ENCODE measurements at regions not wholly inside any gene's neighbourhood (a gene's known extent, or its start where the extent isn't known, plus 50 kb on each side); places are given as distances from the start of the nearest gene placed in this dataset.
"Not testable (repeated sequence)": the region's sequence is repeated elsewhere in the genome, so short reads cannot be mapped to it uniquely, and the experiment has no call there.

DNA sequence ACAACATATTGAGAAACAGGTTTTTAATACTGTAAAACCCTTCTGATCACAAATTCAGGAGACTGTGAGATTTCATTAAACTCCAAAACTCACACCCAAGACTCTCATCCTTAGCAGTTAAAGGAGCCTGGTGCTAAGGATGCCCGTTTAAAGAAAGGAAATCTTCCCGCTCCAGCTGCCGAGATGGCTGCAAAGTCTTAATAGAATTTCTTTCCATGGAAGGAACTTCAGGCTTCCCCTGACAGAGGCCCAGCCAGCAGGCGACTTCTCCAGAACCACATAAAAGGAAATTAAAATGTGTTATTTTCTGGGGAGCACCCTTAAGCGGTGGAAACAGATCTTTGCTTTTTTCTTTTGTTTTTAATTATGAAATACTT, 104.7 kb upstream of the CHST15 start:
- Mint-ChIP-seq H3K9me3 (ENCODE audit: low read depth) (no peaks in the 10 kb centered on the region), H3K27me3 (peaks cover 9% of the 10 kb centered on the region), H3K4me1 (ENCODE audit: low read depth) (no peaks in the 10 kb centered on the region), H3K4me3 (ENCODE audit: low read depth) (no peak overlapping the region), H3K36me3 (ENCODE audit: insufficient read depth) (no peaks in the 10 kb centered on the region), H3K27ac (no peak overlapping the region)
- DNase-seq (ENCODE audit: low spot score, unreplicated experiment) = no peak
- TF ChIP-seq, protein P1, sequence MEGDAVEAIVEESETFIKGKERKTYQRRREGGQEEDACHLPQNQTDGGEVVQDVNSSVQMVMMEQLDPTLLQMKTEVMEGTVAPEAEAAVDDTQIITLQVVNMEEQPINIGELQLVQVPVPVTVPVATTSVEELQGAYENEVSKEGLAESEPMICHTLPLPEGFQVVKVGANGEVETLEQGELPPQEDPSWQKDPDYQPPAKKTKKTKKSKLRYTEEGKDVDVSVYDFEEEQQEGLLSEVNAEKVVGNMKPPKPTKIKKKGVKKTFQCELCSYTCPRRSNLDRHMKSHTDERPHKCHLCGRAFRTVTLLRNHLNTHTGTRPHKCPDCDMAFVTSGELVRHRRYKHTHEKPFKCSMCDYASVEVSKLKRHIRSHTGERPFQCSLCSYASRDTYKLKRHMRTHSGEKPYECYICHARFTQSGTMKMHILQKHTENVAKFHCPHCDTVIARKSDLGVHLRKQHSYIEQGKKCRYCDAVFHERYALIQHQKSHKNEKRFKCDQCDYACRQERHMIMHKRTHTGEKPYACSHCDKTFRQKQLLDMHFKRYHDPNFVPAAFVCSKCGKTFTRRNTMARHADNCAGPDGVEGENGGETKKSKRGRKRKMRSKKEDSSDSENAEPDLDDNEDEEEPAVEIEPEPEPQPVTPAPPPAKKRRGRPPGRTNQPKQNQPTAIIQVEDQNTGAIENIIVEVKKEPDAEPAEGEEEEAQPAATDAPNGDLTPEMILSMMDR (IDR thresholded peaks at IDR 0.05; ENCODE audit: unreplicated experiment) = no peak

DNA sequence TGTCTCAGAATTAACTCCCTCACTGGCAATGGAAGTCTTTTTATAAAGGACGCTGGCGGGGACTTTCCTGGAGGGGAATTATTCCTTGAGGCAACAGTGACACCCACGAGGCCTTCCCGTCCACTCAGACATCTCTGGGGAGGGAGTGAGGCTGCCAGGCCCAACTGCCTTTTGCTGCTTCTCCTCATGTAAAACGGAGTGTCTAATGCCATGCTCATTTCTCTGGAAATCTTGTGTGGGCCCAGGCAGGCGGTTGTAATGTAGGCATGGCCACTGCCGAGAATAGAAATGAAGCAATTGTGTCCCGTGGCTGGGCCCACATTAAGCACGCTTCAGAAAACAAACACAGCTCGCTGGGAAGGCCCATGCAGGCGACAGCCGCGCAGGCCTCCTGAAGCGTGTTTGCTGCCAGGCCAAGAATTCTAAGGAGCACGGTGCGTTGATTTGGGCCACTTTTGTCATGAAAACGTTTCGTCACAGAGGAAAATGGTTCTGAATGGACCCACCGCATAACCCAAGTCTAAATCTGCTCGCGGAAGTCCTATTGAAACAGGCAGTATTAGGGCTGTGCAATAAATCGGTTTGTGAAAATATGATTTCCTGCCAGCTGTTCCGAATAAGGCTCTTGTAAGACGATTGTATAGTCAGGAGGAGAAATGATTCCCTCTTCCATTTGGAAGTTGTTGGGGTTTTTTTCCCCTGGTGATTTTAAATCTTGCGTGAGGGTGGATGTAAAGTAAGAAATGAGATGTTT, 104.2 kb upstream of the CHST15 start:
- Mint-ChIP-seq H3K4me1 (ENCODE audit: low read depth) (no peaks in the 10 kb centered on the region), H3K36me3 (ENCODE audit: insufficient read depth) (no peaks in the 10 kb centered on the region), H3K27ac (no peak overlapping the region), H3K4me3 (ENCODE audit: low read depth) (no peak overlapping the region), H3K27me3 (peaks cover 9% of the 10 kb centered on the region), H3K9me3 (ENCODE audit: low read depth) (no peaks in the 10 kb centered on the region)
- DNase-seq (ENCODE audit: low spot score, unreplicated experiment) = no peak
- TF ChIP-seq, protein P1 (IDR thresholded peaks at IDR 0.05; ENCODE audit: unreplicated experiment) = no peak

DNA sequence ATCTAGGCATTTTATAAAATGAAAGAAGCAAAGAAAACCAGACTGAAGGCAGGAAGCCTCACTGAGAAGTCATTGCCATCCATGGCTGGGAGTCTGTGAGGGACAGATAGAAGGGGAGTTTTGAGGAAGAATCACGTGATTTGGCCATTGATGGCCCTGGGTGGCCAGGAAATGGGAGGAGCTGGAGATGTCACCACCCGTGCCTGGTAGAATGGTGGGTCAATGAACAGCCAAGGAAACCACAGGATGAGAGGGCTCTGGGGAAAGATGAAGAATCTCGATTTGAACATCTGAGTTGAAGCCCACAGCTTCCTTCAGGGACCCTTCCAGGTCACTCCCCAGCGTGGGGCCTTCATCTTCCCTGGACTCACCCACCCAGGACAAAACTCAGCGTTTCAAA, 103.3 kb upstream of the CHST15 start:
- DNase-seq (ENCODE audit: low spot score, unreplicated experiment) = no peak
- H3K9me3 Mint-ChIP-seq (ENCODE audit: low read depth) = no peaks in the 10 kb centered on the region
- no peak overlapping the region for H3K4me3 Mint-ChIP-seq (ENCODE audit: low read depth)
- H3K27me3 Mint-ChIP-seq = peaks cover 9% of the 10 kb centered on the region
- H3K4me1 Mint-ChIP-seq (ENCODE audit: low read depth) = no peaks in the 10 kb centered on the region
- no peak overlapping the region for H3K27ac Mint-ChIP-seq
- TF ChIP-seq, protein P1 (IDR thresholded peaks at IDR 0.05; ENCODE audit: unreplicated experiment) = no peak
- no peaks in the 10 kb centered on the region for H3K36me3 Mint-ChIP-seq (ENCODE audit: insufficient read depth)

DNA sequence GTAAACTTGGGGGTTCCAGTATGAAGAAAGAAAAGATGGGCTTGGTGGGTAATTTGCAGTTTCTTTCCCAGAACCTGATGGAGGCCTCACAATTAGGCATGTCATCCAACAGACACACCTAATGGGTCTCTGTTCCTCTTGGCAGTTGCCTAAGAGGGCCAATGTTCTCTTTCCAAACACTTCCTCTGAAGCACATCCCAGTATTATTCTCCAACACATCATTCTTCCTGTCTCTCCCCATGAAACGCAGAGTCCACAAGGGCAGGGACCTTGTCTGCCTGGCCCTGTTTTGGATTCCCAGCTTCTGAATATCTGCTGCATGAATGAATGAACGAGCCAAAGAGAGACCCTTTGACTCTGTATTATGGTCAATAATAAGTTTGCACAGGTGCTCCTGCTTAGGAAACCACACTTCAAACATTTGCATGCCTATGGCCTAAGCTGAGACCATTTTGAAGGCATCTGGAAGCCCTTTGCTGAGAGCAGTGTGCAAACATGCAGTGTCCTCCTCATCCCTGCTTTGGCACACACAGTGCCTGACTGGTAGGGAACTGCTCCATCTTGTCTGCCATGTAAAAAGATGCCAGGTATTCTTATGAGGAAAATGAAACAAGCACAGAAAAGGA, 100.9 kb upstream of the CHST15 start:
- no peak overlapping the region for H3K27ac Mint-ChIP-seq
- no peaks in the 10 kb centered on the region for H3K36me3 Mint-ChIP-seq (ENCODE audit: insufficient read depth)
- DNase-seq (ENCODE audit: low spot score, unreplicated experiment) = no peak
- peaks cover under 1% of the 10 kb centered on the region for H3K9me3 Mint-ChIP-seq (ENCODE audit: low read depth)
- no peak overlapping the region for H3K4me3 Mint-ChIP-seq (ENCODE audit: low read depth)
- TF ChIP-seq, protein P1 (IDR thresholded peaks at IDR 0.05; ENCODE audit: unreplicated experiment) = no peak
- peaks cover 12% of the 10 kb centered on the region for H3K27me3 Mint-ChIP-seq
- no peaks in the 10 kb centered on the region for H3K4me1 Mint-ChIP-seq (ENCODE audit: low read depth)

DNA sequence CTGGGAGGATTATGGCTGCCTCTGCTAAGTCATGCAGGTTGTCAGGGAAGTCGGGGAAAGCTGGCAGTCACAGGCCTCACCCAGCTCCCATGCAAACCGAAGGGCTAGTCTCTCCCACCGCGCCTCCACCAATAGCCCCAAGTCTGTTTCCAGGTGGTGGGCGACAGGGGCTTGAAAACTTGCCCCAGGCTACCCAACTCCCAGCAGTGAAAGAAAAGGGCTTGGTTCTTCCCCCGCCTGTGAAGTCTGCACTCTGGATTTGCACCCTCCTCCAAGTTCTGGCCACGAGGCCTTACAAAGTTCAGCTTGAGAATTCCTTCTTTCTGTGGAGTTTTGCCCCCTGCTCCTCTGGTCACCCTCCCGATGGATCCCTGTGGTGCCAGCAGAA, 99.9 kb upstream of the CHST15 start:
- H3K27ac Mint-ChIP-seq = no peak overlapping the region

DNA sequence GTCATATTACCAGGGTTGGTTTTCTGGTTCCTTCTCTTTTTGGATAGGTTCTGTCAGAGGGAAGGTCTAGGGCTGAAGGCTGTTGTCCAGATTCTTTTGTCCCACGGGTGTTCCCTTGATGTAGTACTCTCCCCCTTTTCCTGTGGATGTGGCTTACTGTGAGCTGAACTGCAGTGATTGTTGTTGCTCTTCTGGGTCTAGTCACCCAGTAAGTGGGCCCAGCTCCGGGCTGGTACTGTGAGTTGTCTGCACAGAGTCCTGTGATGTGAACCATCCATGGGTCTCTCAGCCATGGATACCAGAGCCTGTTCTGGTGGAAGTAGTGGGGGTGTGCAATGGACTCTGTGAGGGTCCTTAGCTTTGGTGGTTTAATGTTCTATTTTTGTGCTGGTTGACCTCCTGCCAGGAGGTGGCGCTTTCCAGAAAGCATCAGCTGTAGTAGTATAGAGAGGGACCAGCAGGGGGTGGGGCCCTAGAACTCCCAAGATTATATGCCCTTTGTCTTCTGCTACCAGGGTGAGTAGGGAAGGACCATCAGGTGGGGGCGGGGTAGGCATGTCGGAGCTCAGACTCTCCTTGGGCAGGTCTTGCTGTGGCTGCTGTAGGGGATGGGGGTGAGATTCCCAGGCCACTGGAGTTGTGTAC, 99.4 kb upstream of the CHST15 start:
- not testable (repeated sequence) for H3K4me3 Mint-ChIP-seq (ENCODE audit: low read depth); H3K27me3 Mint-ChIP-seq; H3K4me1 Mint-ChIP-seq (ENCODE audit: low read depth); H3K9me3 Mint-ChIP-seq (ENCODE audit: low read depth); H3K36me3 Mint-ChIP-seq (ENCODE audit: insufficient read depth); DNase-seq (ENCODE audit: low spot score, unreplicated experiment); H3K27ac Mint-ChIP-seq

More for the DNA sequence above, 99.9 kb upstream of the CHST15 start:
- TF ChIP-seq, protein P1 (IDR thresholded peaks at IDR 0.05; ENCODE audit: unreplicated experiment) = no peak
- no peak overlapping the region for H3K4me3 Mint-ChIP-seq (ENCODE audit: low read depth)
- peaks cover 9% of the 10 kb centered on the region for H3K27me3 Mint-ChIP-seq
- peaks cover 7% of the 10 kb centered on the region for H3K9me3 Mint-ChIP-seq (ENCODE audit: low read depth)
- no peak for DNase-seq (ENCODE audit: low spot score, unreplicated experiment)
- no peaks in the 10 kb centered on the region for H3K4me1 Mint-ChIP-seq (ENCODE audit: low read depth)
- H3K36me3 Mint-ChIP-seq (ENCODE audit: insufficient read depth) = no peaks in the 10 kb centered on the region

DNA sequence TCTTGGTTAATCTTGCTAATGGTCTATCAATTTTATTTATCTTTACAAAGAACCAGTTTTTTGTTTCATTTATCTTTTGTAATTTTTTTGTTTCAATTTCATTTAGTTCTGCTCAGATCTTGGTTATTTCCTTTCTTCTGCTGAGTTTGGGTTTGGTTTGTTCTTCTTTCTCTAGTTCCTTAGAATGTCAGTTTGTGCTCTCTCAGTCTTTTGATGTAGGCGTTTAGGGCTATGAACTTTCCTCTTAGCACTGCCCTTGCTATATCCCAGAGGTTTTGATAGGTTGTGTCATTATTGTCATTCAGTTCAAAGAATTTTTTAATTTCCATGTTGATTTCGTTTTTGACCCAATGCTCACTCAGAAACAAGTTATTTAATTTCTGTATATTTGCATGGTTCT, 97.1 kb upstream of the CHST15 start:
- H3K9me3 Mint-ChIP-seq (ENCODE audit: low read depth); H3K27ac Mint-ChIP-seq; H3K4me3 Mint-ChIP-seq (ENCODE audit: low read depth); H3K27me3 Mint-ChIP-seq; H3K4me1 Mint-ChIP-seq (ENCODE audit: low read depth); DNase-seq (ENCODE audit: low spot score, unreplicated experiment); H3K36me3 Mint-ChIP-seq (ENCODE audit: insufficient read depth): not testable (repeated sequence)
